Upper lobe of left lung (tissue), 6 donors: ENCODE measurements at regions not wholly inside any gene's neighbourhood (a gene's known extent, or its start where the extent isn't known, plus 50 kb on each side); places are given as distances from the start of the nearest gene placed in this dataset.

Source experiments
- ATAC-seq, 2 donors: fragments of 200-7000 bp; cut with Tn5 transposase; one replicate each; pipeline ENCODE4 v1.9.1; 2022; ENCODE audit warnings: mild to moderate bottlenecking in 2 of 2, moderate library complexity in 2 of 2; ENCODE audit not compliant: low FRiP score in 2 of 2
- DNase-seq, 2 donors: peaks; one replicate each; pipeline ENCODE4 v3.0.0-alpha.2; 2019 to 2020
- H3K27ac ChIP-seq, 4 donors: fragments of 200-600 bp; sonication (generic); one replicate each; pipeline ENCODE4 v1.5.1; 2016 to 2019
- H3K27me3 ChIP-seq, 4 donors: fragments of 200-600 bp; sonication (generic); one replicate each; pipeline ENCODE4 v1.5.1; 2017 to 2019
- H3K36me3 ChIP-seq, 4 donors: fragments of 200-600 bp; sonication (generic); one replicate each; pipeline ENCODE4 v1.5.1; 2016 to 2019
- H3K4me1 ChIP-seq, 4 donors: fragments of 200-600 bp; sonication (generic); one replicate each; pipeline ENCODE4 v1.5.1; 2018 to 2019
- H3K4me3 ChIP-seq, 4 donors: fragments of 200-600 bp; sonication (generic); one replicate each; pipeline ENCODE4 v1.5.1; 2017 to 2019; ENCODE audit warnings: mild to moderate bottlenecking in 2 of 4, moderate library complexity in 1 of 4
- H3K9me3 ChIP-seq, 4 donors: fragments of 200-600 bp; sonication (generic); one replicate each; pipeline ENCODE4 v1.5.1; 2018 to 2019
- CTCF ChIP-seq, 6 experiments: fragments of 450-650 bp in 4 of 6; fragments of 200-600 bp in 2 of 6; sonication (generic) in 2 of 6; IDR thresholded peaks; one replicate each; pipeline ENCODE4 v1.5.1; 2016 to 2019; ENCODE audit warnings: antibody characterized with exemption in 6 of 6
- EP300 ChIP-seq, 4 donors: sonication (generic); formaldehyde crosslinking; IDR thresholded peaks; one replicate each; pipeline ENCODE4 v1.5.1; 2017; ENCODE audit warnings: antibody characterized with exemption in 4 of 4, control low read depth in 2 of 4
- POLR2A ChIP-seq, 4 donors: fragments of 450-650 bp; IDR thresholded peaks; one replicate each; pipeline ENCODE4 v1.5.1; 2016 to 2017; ENCODE audit warnings: antibody characterized with exemption in 4 of 4, mild to moderate bottlenecking in 2 of 4
- POLR2AphosphoS5 ChIP-seq, 2 donors: sonication (generic); formaldehyde crosslinking; IDR thresholded peaks; one replicate each; pipeline ENCODE4 v1.5.1; 2017; ENCODE audit warnings: antibody characterized with exemption in 2 of 2
- WGBS, 2 donors: methylation state at CpG; one replicate each; pipeline ENCODE4 v1.1.5; 2017 to 2018; 5-methylcytosine and 5-hydroxymethylcytosine counted together
- donor health status: DM: no; HTN: no; CAD: no; lungs with moderate emphysema.
- donor health status: DM: no; HTN: yes; CAD: no; lungs with severe emphysema.

GRCh38 chr17:74017466-74017865, 186.0 kb upstream of the RPL38 start:
- no peak overlapping the region for H3K4me3 ChIP-seq
- peaks cover 0 to 2% (median under 1%) of the 10 kb centered on the region in 4 donors for H3K4me1 ChIP-seq
- no peak overlapping the region for H3K27ac ChIP-seq
- no peaks in the 10 kb centered on the region for H3K9me3 ChIP-seq
- H3K27me3 ChIP-seq: no peaks in the 10 kb centered on the region
- 69 to 75% methylated on average over 8 of the region's 8 CpGs for WGBS, 2 donors
- no peak for ATAC-seq
- DNase-seq: no peak
- TF ChIP-seq EP300 (IDR thresholded peaks at IDR 0.05): no peak
- TF ChIP-seq POLR2A (IDR thresholded peaks at IDR 0.05): no peak
- no peaks in the 10 kb centered on the region for H3K36me3 ChIP-seq

- no peaks in the 10 kb centered on the region for H3K4me1 ChIP-seq
- H3K27ac ChIP-seq: no peak overlapping the region
- ATAC-seq (no peak), DNase-seq (no peak)
- WGBS, 2 donors: 85 to 90% methylated on average over 4 of the region's 4 CpGs
- no peaks in the 10 kb centered on the region for H3K27me3 ChIP-seq
- no peaks in the 10 kb centered on the region for H3K36me3 ChIP-seq
- no peaks in the 10 kb centered on the region for H3K9me3 ChIP-seq
- TF ChIP-seq EP300 (IDR thresholded peaks at IDR 0.05) (no peak), POLR2AphosphoS5 (IDR thresholded peaks at IDR 0.05) (no peak), POLR2A (IDR thresholded peaks at IDR 0.05) (no peak), CTCF (IDR thresholded peaks at IDR 0.05) (no peak)
- H3K4me3 ChIP-seq: no peak overlapping the region
Observed at GRCh38 chr17:74018115-74018514, 185.4 kb upstream of the RPL38 start.

- Histone ChIP-seq H3K9me3 (no peaks in the 10 kb centered on the region), H3K27me3 (no peaks in the 10 kb centered on the region), H3K4me1 (no peaks in the 10 kb centered on the region), H3K27ac (no peak overlapping the region), H3K4me3 (no peak overlapping the region), H3K36me3 (no peaks in the 10 kb centered on the region)
- ATAC-seq: no peak
- no peak for TF ChIP-seq CTCF (IDR thresholded peaks at IDR 0.05)
- no peak for TF ChIP-seq POLR2A (IDR thresholded peaks at IDR 0.05)
- TF ChIP-seq EP300 (IDR thresholded peaks at IDR 0.05): no peak
- no peak for TF ChIP-seq POLR2AphosphoS5 (IDR thresholded peaks at IDR 0.05)
- DNase-seq: no peak
- 65 to 67% methylated on average over 6 of the region's 6 CpGs for WGBS, 2 donors
Observed at GRCh38 chr17:74019271-74019670, 184.2 kb upstream of the RPL38 start.

- H3K9me3 ChIP-seq: no peaks in the 10 kb centered on the region
- no peak for ATAC-seq
- WGBS, 2 donors: 67 to 68% methylated on average over 1 of the region's 1 CpG
- TF ChIP-seq POLR2AphosphoS5 (IDR thresholded peaks at IDR 0.05) (no peak), POLR2A (IDR thresholded peaks at IDR 0.05) (no peak), EP300 (IDR thresholded peaks at IDR 0.05) (no peak), CTCF (IDR thresholded peaks at IDR 0.05) (no peak)
- no peaks in the 10 kb centered on the region for H3K36me3 ChIP-seq
- H3K4me3 ChIP-seq: no peak overlapping the region
- no peak for DNase-seq
- no peaks in the 10 kb centered on the region for H3K4me1 ChIP-seq
- H3K27me3 ChIP-seq: no peaks in the 10 kb centered on the region
- no peak overlapping the region for H3K27ac ChIP-seq
Observed at GRCh38 chr17:74019860-74020259, 183.6 kb upstream of the RPL38 start.

GRCh38 chr17:74020522-74020921, 183.0 kb upstream of the RPL38 start:
- H3K4me1 ChIP-seq: no peaks in the 10 kb centered on the region
- TF ChIP-seq CTCF (IDR thresholded peaks at IDR 0.05) (no peak), POLR2AphosphoS5 (IDR thresholded peaks at IDR 0.05) (no peak), EP300 (IDR thresholded peaks at IDR 0.05) (no peak)
- 34 to 61% methylated on average over 3 of the region's 3 CpGs for WGBS, 2 donors
- ATAC-seq: no peak
- no peaks in the 10 kb centered on the region for H3K36me3 ChIP-seq
- no peaks in the 10 kb centered on the region for H3K27me3 ChIP-seq
- H3K27ac ChIP-seq: no peak overlapping the region
- DNase-seq: peak in 1 of 2 donors; percentile 23
- H3K9me3 ChIP-seq: no peaks in the 10 kb centered on the region
- H3K4me3 ChIP-seq: no peak overlapping the region
